Neural cell (in vitro differentiated cells): ENCODE measurements at regions not wholly inside any gene's neighbourhood (a gene's known extent, or its start where the extent isn't known, plus 50 kb on each side); places are given as distances from the start of the nearest gene placed in this dataset.

ENCODE experiments used
- CTCF ChIP-seq: fragments of 450-650 bp; IDR thresholded peaks from 2 replicates; pipeline ENCODE4 v1.5.1; 2014; ENCODE audit warnings: antibody characterized with exemption, mild to moderate bottlenecking, moderate library complexity; ENCODE audit not compliant: poor library complexity, severe bottlenecking
- EP300 ChIP-seq: fragments of 450-650 bp; conservative IDR thresholded peaks from 2 replicates; pipeline ENCODE4 v1.6.1; 2014; ENCODE audit warnings: antibody characterized with exemption, mild to moderate bottlenecking, moderate library complexity; ENCODE audit not compliant: poor library complexity, severe bottlenecking
- EZH2 ChIP-seq: fragments of 200-600, 300-800 bp; shearing (Covaris generic), sonication (generic); IDR thresholded peaks from 2 replicates; pipeline ENCODE4 v1.6.1; 2014; ENCODE audit warnings: antibody characterized with exemption, low read length, borderline replicate concordance, mild to moderate bottlenecking; ENCODE audit not compliant: insufficient read depth, poor library complexity, severe bottlenecking
- MXI1 ChIP-seq: fragments of 450-650 bp; conservative IDR thresholded peaks from 2 replicates; pipeline ENCODE4 v1.6.1; 2014; ENCODE audit warnings: antibody characterized with exemption, mild to moderate bottlenecking; ENCODE audit not compliant: poor library complexity, severe bottlenecking
- POLR2AphosphoS5 ChIP-seq: IDR thresholded peaks from 2 replicates; pipeline ENCODE4 v1.6.1; 2012
- RAD21 ChIP-seq: fragments of 450-650 bp; conservative IDR thresholded peaks from 2 replicates; pipeline ENCODE4 v1.6.1; 2014; ENCODE audit warnings: antibody characterized with exemption, mild to moderate bottlenecking, moderate library complexity
- REST ChIP-seq: IDR thresholded peaks from 2 replicates; pipeline ENCODE4 v1.6.1; 2012; ENCODE audit warnings: borderline replicate concordance
- SMC3 ChIP-seq: fragments of 450-650 bp; conservative IDR thresholded peaks from 2 replicates; pipeline ENCODE4 v1.6.1; 2014; ENCODE audit warnings: antibody characterized with exemption, mild to moderate bottlenecking, moderate library complexity; ENCODE audit not compliant: poor library complexity

- TF ChIP-seq CTCF (no peak), EZH2 (no peak), POLR2AphosphoS5 (no peak), SMC3 (no peak), REST (no peak), MXI1 (no peak), RAD21 (no peak), EP300 (no peak)
Observed at GRCh38 chr3:164781755-164782154, 296.5 kb downstream of the SI start.
